ENCODE measurements at regions not wholly inside any gene's neighbourhood (a gene's known extent, or its start where the extent isn't known, plus 50 kb on each side); places are given as distances from the start of the nearest gene placed in this dataset.

DNA sequence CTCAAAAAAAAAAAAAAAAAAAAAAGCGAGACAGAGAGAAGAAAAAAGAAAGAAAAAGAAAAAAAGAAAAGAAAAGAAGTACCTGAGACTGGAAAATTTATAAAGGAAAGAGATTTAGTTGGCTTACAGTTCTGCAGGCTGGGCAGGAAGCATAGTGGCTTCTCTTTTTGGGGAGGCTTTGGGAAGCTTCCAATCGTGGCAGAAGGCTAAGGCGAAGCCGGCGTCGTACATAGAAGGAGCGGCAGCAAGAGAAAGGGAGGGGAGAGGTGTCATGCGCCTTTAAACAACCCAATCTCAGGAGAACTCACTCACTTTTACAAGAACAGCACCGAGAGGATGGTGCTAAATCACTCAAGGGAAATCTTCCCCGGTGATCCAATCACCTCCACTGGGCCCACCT, 272.1 kb upstream of the FOXK1 start:
- TF ChIP-seq, protein P1, sequence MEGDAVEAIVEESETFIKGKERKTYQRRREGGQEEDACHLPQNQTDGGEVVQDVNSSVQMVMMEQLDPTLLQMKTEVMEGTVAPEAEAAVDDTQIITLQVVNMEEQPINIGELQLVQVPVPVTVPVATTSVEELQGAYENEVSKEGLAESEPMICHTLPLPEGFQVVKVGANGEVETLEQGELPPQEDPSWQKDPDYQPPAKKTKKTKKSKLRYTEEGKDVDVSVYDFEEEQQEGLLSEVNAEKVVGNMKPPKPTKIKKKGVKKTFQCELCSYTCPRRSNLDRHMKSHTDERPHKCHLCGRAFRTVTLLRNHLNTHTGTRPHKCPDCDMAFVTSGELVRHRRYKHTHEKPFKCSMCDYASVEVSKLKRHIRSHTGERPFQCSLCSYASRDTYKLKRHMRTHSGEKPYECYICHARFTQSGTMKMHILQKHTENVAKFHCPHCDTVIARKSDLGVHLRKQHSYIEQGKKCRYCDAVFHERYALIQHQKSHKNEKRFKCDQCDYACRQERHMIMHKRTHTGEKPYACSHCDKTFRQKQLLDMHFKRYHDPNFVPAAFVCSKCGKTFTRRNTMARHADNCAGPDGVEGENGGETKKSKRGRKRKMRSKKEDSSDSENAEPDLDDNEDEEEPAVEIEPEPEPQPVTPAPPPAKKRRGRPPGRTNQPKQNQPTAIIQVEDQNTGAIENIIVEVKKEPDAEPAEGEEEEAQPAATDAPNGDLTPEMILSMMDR (IDR thresholded peaks at IDR 0.05) = no peak
- TF ChIP-seq POLR2A (IDR thresholded peaks at IDR 0.05) = no peak

Data from breast epithelium (tissue), 3 donors.